Stimulated activated CD4-positive, alpha-beta T cell treated with anti-CD3 and anti-CD28 coated beads, Interleukin-4, amount 100 ng/mL, for 24 hours (primary cell): ENCODE measurements at regions not wholly inside any gene's neighbourhood (a gene's known extent, or its start where the extent isn't known, plus 50 kb on each side); places are given as distances from the start of the nearest gene placed in this dataset.
"Not testable (repeated sequence)": the region's sequence is repeated elsewhere in the genome, so short reads cannot be mapped to it uniquely, and the experiment has no call there.

Experiments
- DNase-seq: peaks from one replicate; pipeline ENCODE4 v3.0.0-alpha.2; 2020

DNA sequence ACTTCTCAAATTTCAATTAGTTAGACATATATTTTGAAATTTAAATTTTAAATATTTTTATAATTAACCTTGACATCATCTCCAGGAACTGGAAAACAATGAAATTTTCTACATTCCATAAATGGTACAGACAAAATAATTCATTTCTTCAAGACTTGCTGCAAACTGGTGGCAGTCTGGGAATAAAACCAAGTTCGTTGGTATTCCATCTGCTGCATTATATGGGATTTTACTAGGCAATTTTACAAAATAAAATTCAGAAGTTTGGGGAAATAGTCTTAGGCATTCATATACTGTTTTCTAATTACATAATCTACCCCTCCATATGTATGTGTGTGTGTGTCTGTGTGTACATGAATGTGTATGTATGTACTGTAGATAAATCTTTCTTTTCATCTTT, 984.6 kb upstream of the KCND2 start:
- DNase-seq, result no peak

- DNase-seq, result not testable (repeated sequence)
Observed at GRCh38 chr7:119300341-119300740, 972.6 kb upstream of the KCND2 start.

DNA sequence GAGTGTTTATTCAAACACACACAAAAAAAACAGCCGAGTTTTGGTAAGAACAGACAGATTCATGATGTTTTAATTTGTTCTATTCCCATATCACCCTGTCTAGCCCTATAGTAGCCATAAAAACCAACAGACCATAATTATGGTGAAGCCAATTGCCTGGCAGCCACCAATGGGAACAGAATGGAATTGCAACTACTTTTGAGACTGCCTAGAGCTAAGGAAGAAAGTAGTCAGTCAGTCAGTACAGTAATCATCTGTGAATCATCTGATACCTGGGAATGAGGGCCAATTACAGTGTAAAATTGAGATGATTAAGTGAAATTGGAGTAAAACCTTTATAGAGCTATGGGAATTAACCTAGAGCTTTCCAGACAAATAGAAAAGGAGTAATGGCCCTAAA, 952.7 kb upstream of the KCND2 start:
- no peak for DNase-seq

GRCh38 chr7:119329715-119330114, 943.3 kb upstream of the KCND2 start:
- DNase-seq, result no peak

- DNase-seq, result no peak
Observed at GRCh38 chr7:119335405-119335804, 937.6 kb upstream of the KCND2 start.

GRCh38 chr7:119341822-119342221, 931.2 kb upstream of the KCND2 start:
- no peak for DNase-seq

DNA sequence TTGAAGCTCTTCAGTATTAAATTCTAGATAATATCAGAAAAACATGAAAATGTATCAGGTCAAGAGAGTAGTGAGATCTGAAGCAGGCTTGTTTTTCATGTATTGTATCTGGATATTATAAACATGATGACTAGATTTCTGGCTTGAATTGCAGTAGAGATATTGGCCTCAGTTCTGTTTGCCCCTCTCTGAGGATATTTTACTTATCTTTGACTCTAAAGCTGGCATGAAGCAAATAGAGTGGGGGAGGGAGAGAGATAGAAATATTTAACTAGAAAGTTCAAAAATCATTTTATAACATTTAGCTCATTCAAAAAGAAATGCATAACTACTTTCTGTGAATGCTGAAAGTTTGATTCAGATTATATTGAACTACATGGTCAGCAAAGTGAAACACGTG, 929.7 kb upstream of the KCND2 start:
- no peak for DNase-seq

- DNase-seq, result no peak
Observed at GRCh38 chr7:119344466-119344865, 928.5 kb upstream of the KCND2 start.

DNA sequence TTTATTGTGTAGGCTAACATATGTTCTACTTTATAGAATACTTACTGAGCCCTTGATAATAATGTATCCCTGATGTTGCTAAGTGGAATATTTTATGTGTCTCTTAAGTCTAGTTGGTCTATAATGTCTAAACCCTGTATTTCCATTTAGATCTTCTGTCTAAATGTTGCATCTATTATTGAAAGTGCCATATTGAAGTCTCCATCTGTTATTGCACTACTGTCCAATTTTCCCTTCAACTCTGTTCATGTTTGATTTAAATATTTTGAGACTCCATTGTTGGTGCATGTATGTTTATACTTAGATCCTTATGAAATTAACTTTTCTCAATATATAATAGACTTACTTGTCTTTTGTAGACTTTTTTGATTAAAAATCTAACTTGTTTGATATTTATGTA, 924.5 kb upstream of the KCND2 start:
- no peak for DNase-seq

DNA sequence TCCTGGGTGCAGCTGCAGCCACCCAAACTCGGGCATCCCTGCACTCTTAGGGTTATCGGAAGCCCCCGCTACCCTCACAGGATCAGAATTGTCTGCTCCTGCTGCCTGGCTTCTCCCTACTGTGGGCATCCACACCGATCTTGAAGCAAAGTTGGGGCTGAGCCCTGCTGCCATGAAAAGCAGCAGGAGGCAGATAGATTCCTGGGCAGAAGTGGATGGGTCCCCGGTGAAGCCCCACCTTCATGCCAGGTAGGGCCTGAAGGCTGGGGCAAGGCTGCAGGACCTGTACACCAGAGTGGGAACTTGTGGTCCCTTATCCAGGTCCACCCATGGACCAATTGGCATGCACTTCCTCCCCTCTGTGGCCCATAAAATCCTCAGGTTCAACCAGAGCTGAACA, 922.6 kb upstream of the KCND2 start:
- DNase-seq, result no peak

- no peak for DNase-seq
Observed at GRCh38 chr7:119351320-119351719, 921.7 kb upstream of the KCND2 start.

GRCh38 chr7:119374436-119374835, 898.5 kb upstream of the KCND2 start:
- no peak for DNase-seq

DNA sequence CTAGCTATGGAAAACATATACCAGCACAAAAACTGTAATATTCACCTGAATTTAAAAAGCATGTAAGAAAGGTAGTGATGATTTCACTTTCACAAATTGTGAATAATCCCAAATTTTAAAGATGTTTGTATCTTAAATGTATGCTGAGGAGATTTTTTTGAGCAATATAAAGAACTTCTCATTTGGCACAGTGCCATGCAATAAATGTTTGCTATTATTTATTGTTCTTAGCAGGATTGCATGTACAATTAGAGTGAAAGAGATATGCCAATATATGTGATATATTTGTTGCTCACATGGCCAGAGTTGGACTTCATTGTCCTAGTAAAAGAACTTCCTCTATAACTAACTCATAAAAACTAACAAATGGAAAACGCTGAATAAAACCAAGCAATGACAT, 895.1 kb upstream of the KCND2 start:
- DNase-seq, result no peak

GRCh38 chr7:119382726-119383125, 890.2 kb upstream of the KCND2 start:
- DNase-seq, result no peak

- no peak for DNase-seq
Observed at GRCh38 chr7:119395024-119395423, 878.0 kb upstream of the KCND2 start.

DNA sequence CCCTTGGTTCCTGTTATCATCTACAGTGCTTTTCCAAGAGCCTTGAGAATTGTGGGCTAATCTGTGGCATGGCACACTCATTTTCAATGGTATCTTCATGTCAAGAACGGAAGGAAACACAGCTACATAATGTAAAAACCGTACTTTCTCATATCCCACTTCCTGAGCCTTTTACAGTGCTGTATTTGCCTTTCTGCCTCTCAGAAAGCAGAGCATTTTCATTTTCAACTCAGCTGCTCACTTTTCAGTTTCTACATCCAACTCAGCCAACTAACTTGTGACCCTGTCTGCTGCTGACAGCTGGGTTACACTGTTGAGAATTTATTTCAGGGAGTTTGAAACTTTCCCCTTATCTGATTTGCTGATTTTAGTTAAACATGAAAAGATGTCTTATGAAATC, 875.8 kb upstream of the KCND2 start:
- DNase-seq, result no peak

GRCh38 chr7:119408596-119408995, 864.4 kb upstream of the KCND2 start:
- DNase-seq, result no peak

GRCh38 chr7:119413314-119413805, 859.6 kb upstream of the KCND2 start:
- no peak for DNase-seq

GRCh38 chr7:119415682-119416081, 857.3 kb upstream of the KCND2 start:
- no peak for DNase-seq

- no peak for DNase-seq
Observed at GRCh38 chr7:119421657-119422056, 851.3 kb upstream of the KCND2 start.

- DNase-seq, result no peak
Observed at GRCh38 chr7:119436882-119437281, 836.1 kb upstream of the KCND2 start.

DNA sequence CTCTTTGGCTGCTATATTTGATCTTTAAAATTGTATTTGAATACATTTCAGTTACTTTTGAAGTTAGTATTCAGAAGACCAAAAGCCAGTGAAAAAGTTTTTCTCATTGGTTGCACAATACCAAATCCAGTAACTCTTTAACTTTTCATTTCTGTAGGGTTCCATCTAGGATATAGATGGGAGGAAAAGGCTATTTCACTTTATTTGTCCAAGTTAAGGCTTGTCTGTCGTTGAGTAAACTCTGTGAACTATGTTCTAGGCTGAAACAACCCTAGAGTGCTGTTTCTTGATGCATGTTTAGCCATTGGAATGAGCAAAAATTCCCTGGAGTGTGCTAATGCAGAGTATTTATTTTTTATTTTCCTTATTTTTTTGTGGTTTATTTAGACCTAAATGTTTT, 834.7 kb upstream of the KCND2 start:
- DNase-seq, result no peak

DNA sequence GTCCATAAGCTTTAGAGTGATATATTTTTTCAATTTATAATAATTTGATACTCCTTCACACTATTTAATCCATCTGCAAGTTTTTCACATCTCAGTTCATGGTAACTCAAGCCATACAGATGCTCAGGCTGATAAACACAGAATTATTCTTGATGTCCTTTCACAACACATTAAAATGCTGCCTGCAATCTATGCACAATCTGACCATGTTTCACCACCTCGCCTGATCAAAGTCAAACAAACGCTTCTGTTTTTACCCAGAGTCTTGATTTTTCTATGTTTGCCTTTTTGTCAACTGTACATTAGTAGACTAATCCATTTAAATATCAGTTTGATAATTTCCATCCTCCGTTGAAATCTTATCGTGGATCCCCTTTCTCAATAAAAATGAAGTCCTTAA, 833.8 kb upstream of the KCND2 start:
- no peak for DNase-seq

- no peak for DNase-seq
Observed at GRCh38 chr7:119452401-119452800, 820.6 kb upstream of the KCND2 start.

- DNase-seq, result no peak
Observed at GRCh38 chr7:119465798-119466305, 807.1 kb upstream of the KCND2 start.
